K562 (cell line): ENCODE measurements at regions not wholly inside any gene's neighbourhood (a gene's known extent, or its start where the extent isn't known, plus 50 kb on each side); places are given as distances from the start of the nearest gene placed in this dataset.

Experiments
- ATAC-seq: fragments of 200-7000 bp; cut with Tn5 transposase; 3 replicates; pipeline ENCODE4 v1.9.1; 2020; ENCODE audit warnings: moderate library complexity
- BruUV-seq: library from RNA; stranded (reverse); fragments of 400-500 nt; replicated peaks from 2 replicates; lab custom pipeline; 2021; lab: Mats Ljungman, UMichigan
- CTCF ChIA-PET: fragments of 300-600 bp; formaldehyde crosslinking; extraction: SDS; loops from one replicate; lab custom pipeline; 2021; ENCODE audit warnings: low intra/inter-chr PET ratio; lab: Yijun Ruan, JAX
- POLR2A ChIA-PET: fragments of 300-600, 350-650 bp; sonication (Branson Sonifier 250); formaldehyde crosslinking; extraction: SDS; loops from one replicate; lab custom pipeline; 2021; ENCODE audit warnings: antibody characterized with exemption, inconsistent platforms; lab: Yijun Ruan, JAX
- DNase-seq, 4 experiments: peaks; one replicate each; pipeline versions ENCODE4 v3.0.0 to v3.0.0-alpha.2; 2011 to 2018; ENCODE audit warnings: low spot score in 3 of 4, mixed read lengths in 3 of 4; ENCODE audit errors: extremely low read depth in 1 of 4
- FAIRE-seq: peaks from 2 replicates; lab custom pipeline; 2011; peaks lifted over from hg19 to GRCh38; lab: Jason Lieb, UNC
- H2AFZ ChIP-seq: 2 replicates; pipeline ENCODE4 v1.6.0; 2011; ENCODE audit warnings: low read depth, low read length, control low read depth, inconsistent platforms
- H3K27ac ChIP-seq: fragments of 200-600 bp; 3 replicates; pipeline ENCODE4 v1.8.0; 2011; ENCODE audit warnings: low read depth, mild to moderate bottlenecking, control low read depth, inconsistent platforms, low read length, moderate library complexity, mixed read lengths; ENCODE audit errors: extremely low read depth
- H3K27me3 ChIP-seq, 2 experiments: fragments of 300-600 bp in 1 of 2; 2 replicates in 1 of 2; 3 replicates in 1 of 2; pipeline versions ENCODE4 v1.6.0 to v1.8.0; 2011; ENCODE audit warnings: inconsistent platforms in 2 of 2, low read length in 2 of 2, mild to moderate bottlenecking in 1 of 2, mixed read lengths in 1 of 2, moderate library complexity in 1 of 2; ENCODE audit not compliant: control insufficient read depth in 2 of 2, insufficient read depth in 2 of 2
- H3K36me3 ChIP-seq: fragments of 300-600 bp; 3 replicates; pipeline ENCODE4 v1.8.0; 2011; ENCODE audit warnings: mild to moderate bottlenecking, low read length, inconsistent platforms; ENCODE audit not compliant: control insufficient read depth, insufficient read depth
- H3K4me1 ChIP-seq, 2 experiments: fragments of 200-600 bp in 1 of 2; replicated peaks in 1 of 2; 2 replicates in 1 of 2; 3 replicates in 1 of 2; pipeline versions ENCODE4 v1.5.1 to v1.8.0; 2011; ENCODE audit warnings: inconsistent platforms in 2 of 2, low read length in 2 of 2, mild to moderate bottlenecking in 1 of 2, mixed read lengths in 1 of 2, moderate library complexity in 1 of 2; ENCODE audit not compliant: control insufficient read depth in 2 of 2, insufficient read depth in 2 of 2
- H3K4me2 ChIP-seq: 2 replicates; pipeline ENCODE4 v1.6.1; 2011; ENCODE audit warnings: low read length, control low read depth, inconsistent platforms, mixed read lengths; ENCODE audit not compliant: insufficient read depth
- H3K4me3 ChIP-seq: fragments of 200-600 bp; sonication (generic), shearing (Covaris generic); 2 replicates; pipeline ENCODE4 v1.5.1; 2016; ENCODE audit warnings: control low read depth, inconsistent platforms
- H3K79me2 ChIP-seq: fragments of 200-600 bp; 3 replicates; pipeline ENCODE4 v1.8.0; 2011; ENCODE audit warnings: low read length, inconsistent platforms; ENCODE audit not compliant: control insufficient read depth, insufficient read depth
- H3K9ac ChIP-seq, 2 experiments: 2 replicates each; pipeline versions ENCODE4 v1.6.0 to v1.6.1; 2011; ENCODE audit warnings: low read depth in 2 of 2, low read length in 2 of 2, control low read depth in 1 of 2, inconsistent platforms in 1 of 2, mild to moderate bottlenecking in 1 of 2, mixed read lengths in 1 of 2; ENCODE audit not compliant: insufficient read depth in 1 of 2
- H3K9me1 ChIP-seq: one replicate; pipeline ENCODE4 v1.6.0; 2011; ENCODE audit warnings: inconsistent platforms, mild to moderate bottlenecking, low read length, moderate library complexity; ENCODE audit not compliant: control insufficient read depth, insufficient read depth
- H3K9me3 ChIP-seq: replicated peaks from 2 replicates; pipeline ENCODE4 v1.5.1; 2011; ENCODE audit warnings: low read depth, low read length, inconsistent platforms; ENCODE audit not compliant: control insufficient read depth, insufficient read depth
- H4K20me1 ChIP-seq: replicated peaks from 2 replicates; pipeline ENCODE4 v1.6.1; 2011; ENCODE audit warnings: low read length, inconsistent platforms, mixed read lengths; ENCODE audit not compliant: control insufficient read depth, insufficient read depth
- BRF1 ChIP-seq: IDR thresholded peaks from 3 replicates; pipeline ENCODE4 v1.6.1; 2011; ENCODE audit warnings: borderline replicate concordance, mild to moderate bottlenecking; ENCODE audit not compliant: insufficient read length; ENCODE audit errors: extremely low read depth
- EGR1 ChIP-seq: fragments of 450-650 bp; conservative IDR thresholded peaks from 2 replicates; pipeline ENCODE4 v1.6.1; 2017; ENCODE audit warnings: mild to moderate bottlenecking
- KLF16 ChIP-seq: IDR thresholded peaks from 2 replicates; pipeline ENCODE4 v1.6.1; 2016; ENCODE audit warnings: antibody characterized with exemption
- REST ChIP-seq, 2 experiments: fragments of 450-650 bp; formaldehyde crosslinking in 1 of 2; IDR thresholded peaks; 2 replicates each; pipeline versions ENCODE4 v1.4.0 to v1.6.1; 2014 to 2020; ENCODE audit warnings: mild to moderate bottlenecking in 2 of 2, borderline replicate concordance in 1 of 2, low read depth in 1 of 2
- STAT5A ChIP-seq: IDR thresholded peaks from 2 replicates; pipeline ENCODE4 v1.6.1; 2012; ENCODE audit warnings: low read length, inconsistent platforms, borderline replicate concordance
- ZMIZ1 ChIP-seq, 2 experiments: fragments of 150-350 bp in 1 of 2; IDR thresholded peaks; 2 replicates each; pipeline ENCODE4 v1.6.1; 2012 to 2016; ENCODE audit warnings: low read depth in 2 of 2, low read length in 2 of 2, mild to moderate bottlenecking in 1 of 2, moderate library complexity in 1 of 2
- ZNF212 ChIP-seq: fragments of 450-650 bp; formaldehyde crosslinking; IDR thresholded peaks from 2 replicates; pipeline ENCODE4 v1.4.0; 2020; ENCODE audit warnings: mild to moderate bottlenecking
- whole genome bisulfite sequencing: fragments of 100-300 bp; shearing (Covaris generic); methylation state at CpG from one replicate; pipeline ENCODE4 v1.1.6; 2016; ENCODE audit warnings: low coverage, mixed read lengths; ENCODE audit not compliant: insufficient coverage; ENCODE audit errors: missing lambda C conversion rate; 5-methylcytosine and 5-hydroxymethylcytosine counted together
- in situ Hi-C: fragments of 300-500 bp; cut with MboI; formaldehyde crosslinking; loops from 4 replicates; pipeline ENCODE4 v1.15.0; 2018; ENCODE audit warnings: inconsistent platforms, mixed read lengths
- intact Hi-C: fragments of 100-400 bp; cut with micrococcal nuclease; formaldehyde crosslinking; loops from 2 replicates; pipeline ENCODE4 v1.14.2; 2022
- TF ChIP-seq, protein P1 (sequence below), 3 experiments: IDR thresholded peaks in 2 of 3; conservative IDR thresholded peaks in 1 of 3; 2 replicates each; pipeline ENCODE4 v1.5.1; 2011 to 2012; ENCODE audit warnings: low read length in 3 of 3, mild to moderate bottlenecking in 3 of 3, control low read depth in 2 of 3, improper control_type of control experiment in 1 of 3, inconsistent platforms in 1 of 3, low read depth in 1 of 3, mixed read lengths in 1 of 3, moderate library complexity in 1 of 3; ENCODE audit not compliant: insufficient read depth in 2 of 3

GRCh38 chr2:175282300-175282699, 100.8 kb upstream of the ATP5MC3 start:
- Histone ChIP-seq H3K27me3 (peaks cover 2 to 6% of the 10 kb centered on the region in 2 experiments; a peak in 3 of 5 replicates), H3K79me2 (no peaks in the 10 kb centered on the region), H3K9me3 (no peaks in the 10 kb centered on the region), H3K4me1 (no peaks in the 10 kb centered on the region), H3K4me3 (no peak overlapping the region), H3K36me3 (no peaks in the 10 kb centered on the region), H3K4me2 (no peak overlapping the region), H4K20me1 (no peaks in the 10 kb centered on the region), H2AFZ (no peak overlapping the region), H3K9me1 (no peaks in the 10 kb centered on the region), H3K27ac (no peak overlapping the region), H3K9ac (no peak overlapping the region)
- ATAC-seq (peak; percentile 94), DNase-seq (peak; percentile 17 to 63 (median 21)), FAIRE-seq (peak; percentile 61)
- CTCF ChIA-PET: interaction anchor here (0.9 to 1.8 kb wide), 3 partner anchors 246 to 511 kb away, joined by 3 to 10 read pairs (median 3); no protein-coding TSS in a partner anchor
- POLR2A ChIA-PET: no interaction called here
- BruUV-seq: no TSS peak
- intact Hi-C loops (loop anchor here (1.0 to 5.0 kb wide), 5 partner anchors 80 to 510 kb away; no protein-coding TSS in a partner anchor), in situ Hi-C loops (loop anchor here (10.0 kb wide), 1 partner anchor 237 kb away; no protein-coding TSS in a partner anchor)
- WGBS: 12% methylated on average over 1 of the region's 1 CpG
- TF ChIP-seq, protein P1, sequence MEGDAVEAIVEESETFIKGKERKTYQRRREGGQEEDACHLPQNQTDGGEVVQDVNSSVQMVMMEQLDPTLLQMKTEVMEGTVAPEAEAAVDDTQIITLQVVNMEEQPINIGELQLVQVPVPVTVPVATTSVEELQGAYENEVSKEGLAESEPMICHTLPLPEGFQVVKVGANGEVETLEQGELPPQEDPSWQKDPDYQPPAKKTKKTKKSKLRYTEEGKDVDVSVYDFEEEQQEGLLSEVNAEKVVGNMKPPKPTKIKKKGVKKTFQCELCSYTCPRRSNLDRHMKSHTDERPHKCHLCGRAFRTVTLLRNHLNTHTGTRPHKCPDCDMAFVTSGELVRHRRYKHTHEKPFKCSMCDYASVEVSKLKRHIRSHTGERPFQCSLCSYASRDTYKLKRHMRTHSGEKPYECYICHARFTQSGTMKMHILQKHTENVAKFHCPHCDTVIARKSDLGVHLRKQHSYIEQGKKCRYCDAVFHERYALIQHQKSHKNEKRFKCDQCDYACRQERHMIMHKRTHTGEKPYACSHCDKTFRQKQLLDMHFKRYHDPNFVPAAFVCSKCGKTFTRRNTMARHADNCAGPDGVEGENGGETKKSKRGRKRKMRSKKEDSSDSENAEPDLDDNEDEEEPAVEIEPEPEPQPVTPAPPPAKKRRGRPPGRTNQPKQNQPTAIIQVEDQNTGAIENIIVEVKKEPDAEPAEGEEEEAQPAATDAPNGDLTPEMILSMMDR (IDR thresholded peaks at IDR 0.05 in 2 of 3, conservative IDR thresholded peaks at IDR 0.05 in 1 of 3; ENCODE audit: insufficient read depth in 2 of 3, low read depth in 1 of 3, low read length in 3 of 3): peak; percentile 35 to 73 (median 59); a peak in 4 of 6 replicates
- TF ChIP-seq STAT5A (no peak), ZNF212 (CRISPR knock-in tag) (no peak), REST (IDR thresholded peaks at IDR 0.05; ENCODE audit: borderline replicate concordance) (peak; percentile 58; the same call in 1 of the 2 replicates), REST (CRISPR knock-in tag; IDR thresholded peaks at IDR 0.05; ENCODE audit: low read depth) (no peak), BRF1 (no peak), EGR1 (no peak), KLF16 (0 out of 2 replicates have a peak, but pooled peaks have one; percentile 1), ZMIZ1 (IDR thresholded peaks at IDR 0.05; ENCODE audit: low read depth in 2 of 2, low read length in 2 of 2) (no peak)
